ENCODE measurements at regions not wholly inside any gene's neighbourhood (a gene's known extent, or its start where the extent isn't known, plus 50 kb on each side); places are given as distances from the start of the nearest gene placed in this dataset.

DNA sequence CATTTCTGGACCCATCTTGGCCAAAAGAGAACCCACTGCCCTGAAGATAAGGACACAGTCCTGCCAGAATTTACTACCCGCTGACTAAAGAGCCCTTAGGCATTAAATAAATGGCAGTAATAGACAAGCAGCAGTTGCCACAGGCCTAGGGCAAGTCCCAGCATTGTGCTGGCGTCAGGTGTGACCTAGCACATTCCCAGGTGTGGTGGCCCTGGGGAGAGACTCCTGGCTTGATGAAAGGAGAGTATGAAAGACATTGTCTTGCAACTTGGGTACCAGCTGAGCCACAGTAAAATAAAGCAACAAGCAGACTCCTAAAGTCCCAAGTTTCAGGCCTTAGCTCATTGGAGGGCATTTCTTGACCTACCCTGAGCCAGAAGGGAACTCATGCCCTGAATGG, 715.7 kb upstream of the SORCS1 start:
- no CpG with 5 or more reads among the region's 2 CpGs for WGBS, 2 experiments (ENCODE audit: extremely low coverage in 2 of 2, insufficient read length in 1 of 2)
- Histone ChIP-seq H3K27me3 (ENCODE audit: control insufficient read depth, insufficient read depth, low read length) (no peaks in the 10 kb centered on the region), H3K9ac (ENCODE audit: low read depth, low read length) (no peak overlapping the region), H2BK20ac (ENCODE audit: low read depth, low read length) (no peak overlapping the region), H4K20me1 (ENCODE audit: insufficient read depth, low read length) (no peaks in the 10 kb centered on the region), H3K4ac (ENCODE audit: low read depth, low read length) (no peak overlapping the region), H3K4me2 (ENCODE audit: low read depth, low read length) (no peak overlapping the region), H3K14ac (replicated peaks; ENCODE audit: low read depth, low read length) (no peak overlapping the region), H3K9me1 (ENCODE audit: insufficient read depth, low read length) (no peaks in the 10 kb centered on the region), H3K23ac (ENCODE audit: low read depth, low read length) (no peak overlapping the region), H2AK9ac (replicated peaks; ENCODE audit: low read depth, low read length, poor library complexity) (no peak overlapping the region), H3K4me1 (ENCODE audit: control insufficient read depth, insufficient read depth, low read length) (no peaks in the 10 kb centered on the region), H3K9me3 (ENCODE audit: control insufficient read depth, insufficient read depth, low read length) (peaks cover 11% of the 10 kb centered on the region), H2BK120ac (ENCODE audit: low read depth, low read length) (no peak overlapping the region), H3K79me1 (ENCODE audit: low read depth in 1 of 2, low read length in 2 of 2) (no peaks in the 10 kb centered on the region), H3K18ac (ENCODE audit: low read depth, low read length) (no peak overlapping the region), H3K4me3 (ENCODE audit: insufficient read depth, low read depth, low read length) (no peak overlapping the region), H2BK5ac (ENCODE audit: low read depth, low read length, poor library complexity, severe bottlenecking) (no peak overlapping the region), H3K56ac (ENCODE audit: extremely low read depth, insufficient read depth, low read length) (no peak overlapping the region), H2AFZ (replicated peaks; ENCODE audit: low read length, poor library complexity) (no peak overlapping the region), H3K36me3 (ENCODE audit: control insufficient read depth, insufficient read depth, low read length) (no peaks in the 10 kb centered on the region), H4K5ac (ENCODE audit: low read depth, low read length) (no peak overlapping the region), H3K27ac (ENCODE audit: insufficient read depth, low read length) (no peak overlapping the region), H2AK5ac (ENCODE audit: low read depth, low read length) (no peak overlapping the region), H4K91ac (ENCODE audit: insufficient read depth, low read depth, low read length) (no peak overlapping the region), H2BK15ac (ENCODE audit: low read depth, low read length) (no peak overlapping the region), H4K8ac (ENCODE audit: low read depth in 2 of 2, low read length in 2 of 2) (no peak overlapping the region)
- dilution Hi-C loops (cut with HindIII; ENCODE audit: low sequenced_read_pairs, unreplicated experiment) (no loop called here), intact Hi-C loops (cut with micrococcal nuclease) (no loop called here), in situ Hi-C loops (cut with MboI; ENCODE audit: low sequenced_read_pairs) (no loop called here)
- DNase-seq (no peak), ATAC-seq (ENCODE audit: low read depth) (no peak)
- TF ChIP-seq CEBPB (IDR thresholded peaks at IDR 0.05; ENCODE audit: low read depth, low read length), result no peak
- no peak for TF ChIP-seq RFX5 (IDR thresholded peaks at IDR 0.05; ENCODE audit: low read depth, low read length)
- ChIA-PET CTCF (no interaction called here), POLR2A (ENCODE audit: unreplicated experiment) (no interaction called here)
- no TSS peak for BruUV-seq (replicated peaks)

Measured in IMR-90 (cell line).